22Rv1 (cell line): ENCODE measurements at regions not wholly inside any gene's neighbourhood (a gene's known extent, or its start where the extent isn't known, plus 50 kb on each side); places are given as distances from the start of the nearest gene placed in this dataset.

ENCODE experiments used
- ZFX ChIP-seq: fragments of 450-650 bp; IDR thresholded peaks from 2 replicates; pipeline ENCODE4 v1.6.1; 2017; ENCODE audit warnings: antibody characterized with exemption, borderline replicate concordance
- TF ChIP-seq, protein P1 (sequence below): fragments of 450-650 bp; IDR thresholded peaks from 2 replicates; pipeline ENCODE4 v1.5.1; 2017; ENCODE audit warnings: mild to moderate bottlenecking

DNA sequence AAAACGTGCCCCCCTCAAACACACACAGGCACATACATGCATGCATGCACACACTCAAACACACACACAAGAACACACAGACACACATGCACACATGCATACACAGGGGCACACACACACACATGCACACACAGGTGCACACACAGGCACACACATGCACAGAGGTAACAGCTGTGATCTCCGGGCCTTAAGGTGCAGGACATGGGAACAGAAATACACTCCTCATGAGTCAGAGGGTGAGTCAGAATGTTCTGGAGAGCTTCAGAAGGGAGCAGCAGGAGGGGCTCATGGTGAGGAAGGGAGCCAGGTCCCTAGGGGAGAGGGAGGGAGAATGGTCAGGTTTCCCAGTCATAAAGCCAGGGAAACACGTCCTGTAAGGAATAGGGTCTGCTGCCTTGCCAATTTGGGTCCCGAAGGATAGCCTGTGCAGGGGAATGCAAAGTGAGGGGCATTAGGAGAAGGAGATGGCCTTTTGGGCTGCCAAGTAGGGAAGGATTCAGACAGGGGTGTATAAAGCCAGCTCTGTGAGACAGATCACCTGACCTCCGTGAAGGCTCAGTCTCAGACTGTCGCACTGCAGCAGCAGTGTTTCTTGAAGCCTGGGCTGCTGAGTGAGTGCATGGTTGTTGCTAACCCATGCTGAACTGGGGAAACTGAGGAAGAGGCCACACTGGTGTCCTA is 123.9 kb downstream of the MAFB start:
- TF ChIP-seq, protein P1, sequence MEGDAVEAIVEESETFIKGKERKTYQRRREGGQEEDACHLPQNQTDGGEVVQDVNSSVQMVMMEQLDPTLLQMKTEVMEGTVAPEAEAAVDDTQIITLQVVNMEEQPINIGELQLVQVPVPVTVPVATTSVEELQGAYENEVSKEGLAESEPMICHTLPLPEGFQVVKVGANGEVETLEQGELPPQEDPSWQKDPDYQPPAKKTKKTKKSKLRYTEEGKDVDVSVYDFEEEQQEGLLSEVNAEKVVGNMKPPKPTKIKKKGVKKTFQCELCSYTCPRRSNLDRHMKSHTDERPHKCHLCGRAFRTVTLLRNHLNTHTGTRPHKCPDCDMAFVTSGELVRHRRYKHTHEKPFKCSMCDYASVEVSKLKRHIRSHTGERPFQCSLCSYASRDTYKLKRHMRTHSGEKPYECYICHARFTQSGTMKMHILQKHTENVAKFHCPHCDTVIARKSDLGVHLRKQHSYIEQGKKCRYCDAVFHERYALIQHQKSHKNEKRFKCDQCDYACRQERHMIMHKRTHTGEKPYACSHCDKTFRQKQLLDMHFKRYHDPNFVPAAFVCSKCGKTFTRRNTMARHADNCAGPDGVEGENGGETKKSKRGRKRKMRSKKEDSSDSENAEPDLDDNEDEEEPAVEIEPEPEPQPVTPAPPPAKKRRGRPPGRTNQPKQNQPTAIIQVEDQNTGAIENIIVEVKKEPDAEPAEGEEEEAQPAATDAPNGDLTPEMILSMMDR, result no peak
- TF ChIP-seq ZFX, result no peak
